NCI-H2227 (cell line): ENCODE measurements at regions not wholly inside any gene's neighbourhood (a gene's known extent, or its start where the extent isn't known, plus 50 kb on each side); places are given as distances from the start of the nearest gene placed in this dataset.
A peak's percentile ranks its signal among the peaks of the same experiment; 100 is the strongest.
"Not testable (repeated sequence)": the region's sequence is repeated elsewhere in the genome, so short reads cannot be mapped to it uniquely, and the experiment has no call there.

ENCODE experiments used
- DNase-seq: peaks from one replicate; lab custom pipeline; 2025; ENCODE audit not compliant: unreplicated experiment; lab: John Stamatoyannopoulos, UW

GRCh38 chr2:89947208-89947815 lies 1255.8 kb downstream of the RPIA start:
- not testable (repeated sequence) for DNase-seq

DNA sequence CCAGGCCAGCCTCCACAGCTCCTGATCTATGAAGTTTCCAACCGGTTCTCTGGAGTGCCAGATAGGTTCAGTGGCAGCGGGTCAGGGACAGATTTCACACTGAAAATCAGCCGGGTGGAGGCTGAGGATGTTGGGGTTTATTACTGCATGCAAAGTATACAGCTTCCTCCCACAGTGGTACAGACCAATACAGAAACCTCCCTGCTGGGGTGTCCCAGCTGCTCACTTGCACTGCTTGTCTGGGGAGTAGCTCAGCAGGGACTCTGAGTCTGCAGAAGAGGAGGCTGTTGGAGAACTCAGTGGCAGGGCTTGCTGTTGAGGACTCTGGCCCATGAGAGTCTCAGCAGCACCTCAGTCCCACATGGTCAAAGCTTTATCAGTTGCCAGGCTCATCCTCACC lies 1256.6 kb downstream of the RPIA start:
- DNase-seq: not testable (repeated sequence)

- DNase-seq: not testable (repeated sequence)
Observed at GRCh38 chr2:89950807-89951206, 1259.3 kb downstream of the RPIA start.

DNA sequence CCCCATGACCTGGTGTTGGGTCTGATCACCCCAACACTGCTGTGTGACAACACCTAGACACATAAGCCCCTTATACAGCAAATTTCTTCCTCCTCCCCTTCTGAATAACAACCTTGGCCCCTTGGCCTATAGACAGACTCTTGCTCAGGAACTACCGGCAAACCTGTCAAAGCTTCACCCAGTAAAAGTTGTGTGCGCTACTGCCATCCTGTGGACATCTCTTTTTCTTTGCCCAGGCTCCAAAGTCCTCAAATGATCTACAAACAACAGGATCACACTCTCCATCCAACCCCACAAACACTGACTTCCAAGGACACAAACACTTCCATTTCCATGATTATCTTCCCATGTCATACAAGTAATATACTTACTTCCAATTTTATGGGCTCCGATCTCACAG lies 1265.8 kb downstream of the RPIA start:
- not testable (repeated sequence) for DNase-seq

- not testable (repeated sequence) for DNase-seq
Observed at GRCh38 chr2:89959729-89960378, 1268.4 kb downstream of the RPIA start.

GRCh38 chr2:89960570-89960969 lies 1269.1 kb downstream of the RPIA start:
- DNase-seq: not testable (repeated sequence)

GRCh38 chr2:89968567-89968966 lies 1277.1 kb downstream of the RPIA start:
- DNase-seq: not testable (repeated sequence)

DNA sequence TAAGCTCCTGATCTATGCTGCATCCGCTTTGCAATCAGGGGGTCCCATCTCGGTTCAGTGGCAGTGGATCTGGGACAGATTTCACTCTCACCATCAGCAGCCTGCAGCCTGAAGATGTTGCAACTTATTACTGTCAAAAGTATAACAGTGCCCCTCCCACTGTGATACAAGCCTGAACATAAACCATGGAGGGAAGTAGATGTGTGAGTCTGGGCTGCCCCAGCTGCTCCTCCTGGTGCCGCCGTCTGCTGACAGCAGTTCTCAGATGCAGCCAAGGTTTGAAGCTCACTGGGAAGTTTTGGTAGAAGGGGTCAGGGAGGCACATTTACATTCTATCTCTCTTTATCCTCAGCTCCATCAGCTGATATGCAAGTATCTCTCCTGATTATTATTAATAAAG lies 1277.7 kb downstream of the RPIA start:
- not testable (repeated sequence) for DNase-seq

DNA sequence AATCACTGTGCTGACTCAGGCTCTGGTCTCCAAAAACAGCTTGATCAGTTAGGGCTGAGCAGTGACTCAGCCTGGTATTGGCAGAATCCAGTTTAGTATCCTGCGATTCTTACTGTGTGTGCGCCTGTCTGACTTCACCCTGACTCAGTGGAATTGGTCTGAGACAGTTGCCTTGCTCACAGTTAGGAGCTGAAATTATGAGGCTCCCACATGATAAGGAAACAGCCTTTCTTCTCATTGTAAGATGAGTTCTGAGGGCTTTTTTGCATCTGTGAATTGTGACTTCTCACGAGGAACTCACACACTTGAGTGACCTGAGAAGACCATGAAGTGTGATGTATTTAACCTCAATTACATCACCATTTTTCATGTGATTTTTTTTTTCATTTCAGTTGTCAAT lies 1282.4 kb downstream of the RPIA start:
- not testable (repeated sequence) for DNase-seq

DNA sequence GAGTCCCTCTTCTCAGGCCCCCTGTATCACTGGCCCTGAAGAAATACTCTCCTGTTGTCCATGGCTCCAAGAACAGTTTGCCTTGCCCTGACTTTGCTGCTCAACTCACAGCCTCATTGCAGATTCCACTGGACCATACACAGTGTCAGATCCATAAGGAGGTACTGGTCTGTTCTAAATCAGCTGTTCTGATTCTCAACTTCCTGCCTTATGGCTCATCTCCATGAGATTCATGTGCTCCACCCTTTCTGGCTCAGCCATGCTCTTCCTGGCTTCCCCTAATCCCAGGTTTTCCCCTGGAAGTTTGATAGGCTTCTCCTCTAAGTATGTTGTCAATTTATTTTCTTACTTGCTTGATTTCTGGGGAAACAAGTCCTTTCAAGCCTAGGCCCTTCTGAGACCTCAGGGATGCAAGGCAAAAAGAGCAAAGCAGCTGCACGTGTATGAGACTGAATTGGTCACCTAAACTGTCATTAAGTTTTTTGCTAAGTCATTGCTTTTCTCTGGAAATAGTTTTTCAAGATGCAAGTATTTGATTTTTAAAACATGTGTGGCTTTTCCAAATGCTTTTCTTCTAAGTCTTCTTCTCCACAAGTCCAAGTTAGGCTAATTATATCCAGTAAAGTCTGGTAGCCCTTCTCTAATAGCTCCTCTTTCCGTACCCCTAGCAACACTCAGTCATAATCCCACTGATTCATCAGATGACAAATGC lies 1288.5 kb downstream of the RPIA start:
- not testable (repeated sequence) for DNase-seq

GRCh38 chr2:89982246-89982645 lies 1290.8 kb downstream of the RPIA start:
- DNase-seq: not testable (repeated sequence)

GRCh38 chr2:89985650-89986049 lies 1294.2 kb downstream of the RPIA start:
- DNase-seq: not testable (repeated sequence)

- not testable (repeated sequence) for DNase-seq
Observed at GRCh38 chr2:89986532-89986931, 1295.1 kb downstream of the RPIA start.

- not testable (repeated sequence) for DNase-seq
Observed at GRCh38 chr2:89996779-89997178, 1305.3 kb downstream of the RPIA start.

DNA sequence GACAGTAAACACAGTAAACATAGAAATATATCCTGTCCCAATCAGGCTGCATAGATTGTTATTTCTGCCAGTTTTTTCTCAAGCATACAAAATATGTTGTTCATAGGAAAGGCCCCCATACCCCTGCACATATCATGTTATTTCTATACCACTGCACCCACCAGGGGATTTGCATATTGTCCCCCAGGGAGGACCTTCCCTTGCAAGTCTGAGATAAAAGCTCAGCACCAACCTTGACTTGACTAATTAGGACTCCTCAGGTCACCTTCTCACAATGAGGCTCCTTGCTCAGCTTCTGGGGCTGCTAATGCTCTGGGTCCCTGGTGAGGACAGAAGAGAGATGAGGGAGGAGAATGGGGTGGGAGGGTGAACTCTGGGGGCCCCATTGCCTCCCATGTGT lies 1313.1 kb downstream of the RPIA start:
- DNase-seq: not testable (repeated sequence)

DNA sequence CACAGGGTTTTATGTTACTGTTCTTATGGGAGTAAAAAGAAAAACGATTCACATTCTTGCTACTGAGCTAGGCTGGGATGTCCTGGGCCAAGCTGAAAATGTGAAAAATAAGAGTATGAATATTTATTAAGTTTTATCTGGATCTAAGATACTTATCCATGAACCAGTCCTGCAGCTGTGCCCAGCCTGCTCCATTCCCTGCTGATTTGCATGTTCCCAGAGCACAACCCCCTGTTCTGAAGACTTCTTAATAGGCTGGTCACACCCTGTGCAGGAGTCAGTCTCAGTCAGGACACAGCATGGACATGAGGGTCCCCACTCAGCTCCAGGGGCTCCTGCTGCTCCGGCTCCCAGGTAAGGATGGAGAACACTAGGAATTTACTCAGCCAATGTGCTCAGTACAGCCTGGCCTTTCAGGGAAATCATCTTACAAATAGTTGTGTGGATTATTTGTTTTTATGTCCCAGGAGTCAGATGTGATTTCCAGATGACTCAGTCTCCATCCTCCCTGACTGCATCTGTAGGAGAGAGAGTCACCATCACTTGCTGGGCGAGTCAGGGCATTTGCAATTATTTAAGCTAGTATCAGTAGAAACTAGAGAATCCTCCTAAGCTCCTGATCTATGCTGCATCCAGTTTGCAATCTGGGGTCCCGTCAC lies 1319.1 kb downstream of the RPIA start:
- DNase-seq: not testable (repeated sequence)

- DNase-seq: not testable (repeated sequence)
Observed at GRCh38 chr2:90011101-90011443, 1319.6 kb downstream of the RPIA start.

DNA sequence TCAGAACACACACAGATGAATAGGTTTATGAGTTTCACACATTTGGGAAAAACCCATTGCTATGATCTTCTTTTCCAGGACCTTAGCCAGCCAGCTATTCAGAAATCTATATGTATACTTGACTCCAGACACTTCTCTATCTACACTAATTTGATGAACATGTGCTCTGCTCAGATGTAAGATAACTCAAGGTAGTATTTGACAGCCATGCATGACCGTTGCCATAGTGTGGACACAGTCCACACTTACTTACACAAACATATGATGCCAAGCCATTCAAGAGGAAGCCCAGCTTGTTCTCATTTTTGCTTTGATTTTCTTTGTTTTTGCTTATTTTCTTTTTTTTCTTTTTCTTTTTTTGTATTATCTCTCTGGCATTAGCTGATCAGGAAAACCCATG lies 1328.4 kb downstream of the RPIA start:
- DNase-seq: not testable (repeated sequence)

- not testable (repeated sequence) for DNase-seq
Observed at GRCh38 chr2:90021234-90021633, 1329.8 kb downstream of the RPIA start.

GRCh38 chr2:90027231-90027643 lies 1335.8 kb downstream of the RPIA start:
- peak; percentile 1 for DNase-seq

GRCh38 chr2:90028381-90029079 lies 1337.1 kb downstream of the RPIA start:
- DNase-seq: not testable (repeated sequence)
